NCI-H446 treated with DMSO at 0.1 percent for 48 hours (cell line): ENCODE measurements at regions not wholly inside any gene's neighbourhood (a gene's known extent, or its start where the extent isn't known, plus 50 kb on each side); places are given as distances from the start of the nearest gene placed in this dataset.
"Not testable (repeated sequence)": the region's sequence is repeated elsewhere in the genome, so short reads cannot be mapped to it uniquely, and the experiment has no call there.

Experiments
- DNase-seq: peaks from one replicate; lab custom pipeline; 2025; lab: John Stamatoyannopoulos, UW

- DNase-seq, result no peak
Measured at GRCh38 chr6:121595646-121596045, 160.2 kb downstream of the GJA1 start.

- DNase-seq, result no peak
Measured at GRCh38 chr6:121596441-121596840, 161.0 kb downstream of the GJA1 start.

- DNase-seq, result no peak
Measured at GRCh38 chr6:121597654-121598053, 162.2 kb downstream of the GJA1 start.

GRCh38 chr6:121599331-121599730 is 163.9 kb downstream of the GJA1 start:
- not testable (repeated sequence) for DNase-seq

DNA sequence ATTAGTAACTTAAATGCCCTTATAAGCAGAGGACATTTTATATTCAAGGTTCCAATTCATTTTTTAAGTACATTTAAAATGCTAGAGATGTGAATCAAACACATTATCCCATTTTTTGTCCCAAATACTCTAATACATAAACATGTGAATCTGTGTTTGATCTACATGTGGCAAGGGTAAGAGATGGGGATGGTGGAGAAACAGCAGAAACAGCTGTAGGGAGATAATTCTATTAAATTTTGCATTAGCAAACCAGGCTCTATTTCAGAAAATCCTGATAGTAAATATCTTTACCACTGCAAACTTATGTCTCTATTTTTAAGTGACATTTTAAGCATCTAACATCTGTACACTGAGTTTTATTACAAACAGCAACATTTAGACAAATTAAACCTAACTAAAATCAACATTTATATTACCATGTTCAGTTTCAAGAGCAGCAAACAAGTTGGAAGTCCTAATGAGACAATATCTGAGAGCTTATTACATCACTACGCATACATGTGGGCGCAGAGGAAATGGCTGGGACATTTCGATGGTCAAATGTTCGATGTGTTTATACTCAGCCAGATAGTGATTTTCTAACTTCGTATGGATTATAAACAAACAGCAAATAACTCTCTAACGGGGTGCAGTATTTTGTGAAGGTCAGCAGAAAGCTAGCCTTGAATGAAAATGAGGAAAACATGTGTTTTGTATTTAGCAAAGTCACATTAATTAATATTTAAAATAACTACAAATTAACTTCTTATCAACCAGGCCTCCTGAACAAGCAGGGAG is 165.1 kb downstream of the GJA1 start:
- no peak for DNase-seq

GRCh38 chr6:121603486-121603885 is 168.0 kb downstream of the GJA1 start:
- no peak for DNase-seq

- no peak for DNase-seq
Measured at GRCh38 chr6:121607721-121608120, 172.3 kb downstream of the GJA1 start.

DNA sequence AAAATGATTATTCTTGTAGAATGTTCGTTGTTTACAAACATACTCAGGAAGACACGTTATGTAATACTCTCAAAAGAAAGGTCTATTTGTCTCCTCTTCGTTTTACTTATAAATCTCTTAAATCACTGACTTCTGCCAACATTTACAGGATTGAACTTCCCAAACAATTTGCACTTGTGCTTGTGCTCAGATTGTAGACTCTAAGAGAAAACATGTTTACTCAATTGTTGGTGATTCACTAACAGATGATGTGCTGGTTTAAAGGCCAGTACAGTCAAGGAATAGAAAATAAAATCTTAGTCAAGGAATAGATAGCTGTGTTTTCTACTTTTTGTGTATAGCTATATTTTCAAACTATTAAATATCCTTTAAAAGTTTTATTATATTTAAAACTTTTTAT is 172.8 kb downstream of the GJA1 start:
- no peak for DNase-seq

- no peak for DNase-seq
Measured at GRCh38 chr6:121609281-121609680, 173.8 kb downstream of the GJA1 start.

DNA sequence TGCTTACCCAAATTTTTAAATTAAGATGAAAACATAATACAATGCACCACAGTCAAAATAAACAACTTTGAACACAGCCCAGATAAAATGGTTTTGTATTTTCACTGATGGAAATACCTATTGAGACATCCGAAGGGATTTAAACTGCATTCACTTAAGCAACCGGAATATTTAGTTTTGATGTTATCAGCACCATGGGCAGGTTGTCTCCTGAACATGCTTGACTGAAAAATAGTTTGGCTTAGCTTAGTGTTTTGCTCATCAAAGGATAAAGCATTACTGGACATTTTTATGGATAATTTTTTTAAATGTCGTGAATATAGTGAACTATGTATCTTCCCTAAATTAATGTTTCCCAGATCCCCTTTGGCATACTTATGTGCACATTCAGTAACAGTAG is 177.5 kb downstream of the GJA1 start:
- DNase-seq, result no peak

GRCh38 chr6:121614115-121614514 is 178.7 kb downstream of the GJA1 start:
- DNase-seq, result no peak

GRCh38 chr6:121615493-121615892 is 180.0 kb downstream of the GJA1 start:
- DNase-seq, result no peak

DNA sequence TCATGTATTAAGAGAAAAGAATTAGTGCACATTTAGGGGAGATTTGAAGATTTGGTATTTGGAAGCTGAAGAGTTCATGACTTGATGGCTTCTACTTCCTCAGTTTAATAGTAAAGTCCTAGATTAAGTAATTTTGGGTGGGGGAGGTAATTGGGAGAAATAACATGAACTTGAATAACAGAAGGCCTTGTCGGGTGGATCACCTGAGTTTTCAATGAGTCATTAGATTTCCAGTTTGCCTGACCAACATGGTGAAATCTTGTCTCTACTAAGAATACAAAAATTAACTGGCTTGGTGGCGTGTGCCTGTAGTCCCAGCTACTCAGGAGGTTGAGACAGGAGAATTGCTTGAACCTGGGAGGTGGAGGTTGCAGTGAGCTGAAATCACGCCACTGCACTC is 181.0 kb downstream of the GJA1 start:
- DNase-seq, result no peak

DNA sequence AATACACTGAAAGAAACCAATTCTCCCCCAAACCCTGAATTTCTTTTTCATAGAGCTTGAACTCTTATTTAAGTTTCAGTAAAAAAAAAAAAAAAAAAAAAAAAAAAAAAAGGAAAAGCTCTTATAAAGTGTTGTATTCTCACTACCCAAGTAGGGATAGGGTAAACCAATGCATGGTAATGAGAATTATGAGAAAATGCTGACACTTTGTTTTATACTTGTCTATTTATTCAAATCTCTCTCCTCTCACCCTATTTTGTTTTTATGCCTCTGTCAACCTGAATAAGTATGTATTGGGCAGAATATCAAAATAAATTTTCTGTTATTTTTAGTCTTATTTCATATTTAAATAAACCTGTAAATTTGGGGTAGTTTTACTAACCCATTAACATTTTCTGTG is 181.9 kb downstream of the GJA1 start:
- DNase-seq, result no peak

DNA sequence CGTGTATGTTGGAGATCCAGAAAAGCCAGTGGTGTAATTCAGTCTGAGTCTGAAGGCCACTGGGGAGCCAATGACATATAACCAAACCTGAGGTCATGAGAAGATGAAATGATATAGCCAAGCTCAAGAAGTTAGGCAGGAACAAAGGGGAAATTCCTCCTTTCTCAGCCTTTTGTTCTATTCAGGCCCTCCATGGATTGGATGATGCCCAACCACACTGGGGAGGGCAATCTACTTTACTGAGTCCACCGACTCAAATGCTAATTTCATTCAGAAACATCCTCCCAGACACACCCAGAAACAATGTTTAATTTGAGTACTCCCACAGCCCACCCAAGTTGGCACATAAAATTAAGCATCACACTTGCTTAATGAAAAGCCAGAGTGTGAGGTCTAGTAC is 183.6 kb downstream of the GJA1 start:
- DNase-seq, result no peak

GRCh38 chr6:121619987-121620740 is 184.7 kb downstream of the GJA1 start:
- no peak for DNase-seq

GRCh38 chr6:121627761-121628160 is 192.3 kb downstream of the GJA1 start:
- no peak for DNase-seq

GRCh38 chr6:121630716-121631115 is 195.3 kb downstream of the GJA1 start:
- DNase-seq, result no peak

- DNase-seq, result not testable (repeated sequence)
Measured at GRCh38 chr6:121631752-121632151, 196.3 kb downstream of the GJA1 start.

DNA sequence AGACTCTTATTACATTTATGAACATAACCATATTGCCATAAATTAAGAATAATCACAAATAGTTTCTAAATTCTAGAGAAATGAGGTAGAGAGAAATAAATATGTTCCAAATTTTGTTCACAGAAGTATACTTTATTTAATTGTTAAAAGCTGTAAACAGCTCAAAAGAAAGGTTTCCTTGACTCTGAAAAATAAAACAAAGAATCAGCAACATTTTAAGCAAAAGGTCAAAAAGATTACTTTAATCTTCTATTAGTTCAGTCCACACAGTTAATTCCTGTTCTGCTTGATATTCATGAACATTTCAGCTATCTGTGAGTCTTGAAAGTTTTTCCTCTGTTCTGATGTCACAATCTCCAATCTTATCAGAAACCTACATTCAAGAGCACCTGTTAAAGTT is 197.9 kb downstream of the GJA1 start:
- DNase-seq, result no peak

DNA sequence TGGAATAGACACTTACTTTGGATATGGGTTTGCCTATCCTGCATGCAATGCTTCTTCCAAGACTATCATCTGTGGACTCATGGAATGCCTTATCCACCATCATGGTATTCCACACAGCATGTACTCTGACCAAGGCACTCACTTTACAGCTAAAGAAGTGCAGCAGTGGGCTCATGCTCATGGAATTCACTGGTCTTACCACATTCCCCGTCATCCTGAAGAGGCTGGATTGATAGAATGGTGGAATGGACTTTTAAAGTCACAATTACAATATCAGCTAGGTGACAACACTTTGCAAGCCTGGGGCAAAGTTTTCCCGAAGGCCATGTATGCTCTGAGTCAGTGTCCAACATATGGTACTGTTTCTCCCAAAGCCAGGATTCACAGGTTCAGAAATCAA is 199.1 kb downstream of the GJA1 start:
- not testable (repeated sequence) for DNase-seq

GRCh38 chr6:121635355-121635754 is 199.9 kb downstream of the GJA1 start:
- no peak for DNase-seq

GRCh38 chr6:121636217-121636616 is 200.8 kb downstream of the GJA1 start:
- not testable (repeated sequence) for DNase-seq

DNA sequence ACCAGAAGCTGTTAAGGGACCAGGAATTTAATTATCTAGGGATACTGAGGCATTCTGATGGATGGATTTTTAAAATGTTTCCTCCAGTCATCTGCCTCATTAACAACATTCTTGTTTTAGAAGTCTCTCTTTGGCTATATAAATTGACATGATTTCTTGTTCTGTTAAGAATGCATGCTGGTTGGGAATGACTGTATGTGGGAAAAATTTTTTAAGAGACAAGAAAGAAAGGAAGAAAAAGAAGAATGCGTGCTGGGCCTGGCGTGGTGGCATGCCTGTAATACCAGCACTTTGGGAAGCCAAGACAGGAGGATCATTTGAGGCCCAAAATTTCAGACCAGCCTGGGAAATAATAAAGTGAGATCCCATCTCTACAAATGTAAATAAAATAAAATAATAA is 203.6 kb downstream of the GJA1 start:
- DNase-seq, result no peak
